SIG-M5 treated with dmso at 0.1 percent for 504 hours (cell line): ENCODE measurements at regions not wholly inside any gene's neighbourhood (a gene's known extent, or its start where the extent isn't known, plus 50 kb on each side); places are given as distances from the start of the nearest gene placed in this dataset.

ENCODE experiments used
- DNase-seq: peaks from one replicate; lab custom pipeline; 2025; ENCODE audit not compliant: unreplicated experiment; lab: John Stamatoyannopoulos, UW

GRCh38 chr1:227378871-227379554 is 60.7 kb upstream of the CDC42BPA start:
- no peak for DNase-seq

DNA sequence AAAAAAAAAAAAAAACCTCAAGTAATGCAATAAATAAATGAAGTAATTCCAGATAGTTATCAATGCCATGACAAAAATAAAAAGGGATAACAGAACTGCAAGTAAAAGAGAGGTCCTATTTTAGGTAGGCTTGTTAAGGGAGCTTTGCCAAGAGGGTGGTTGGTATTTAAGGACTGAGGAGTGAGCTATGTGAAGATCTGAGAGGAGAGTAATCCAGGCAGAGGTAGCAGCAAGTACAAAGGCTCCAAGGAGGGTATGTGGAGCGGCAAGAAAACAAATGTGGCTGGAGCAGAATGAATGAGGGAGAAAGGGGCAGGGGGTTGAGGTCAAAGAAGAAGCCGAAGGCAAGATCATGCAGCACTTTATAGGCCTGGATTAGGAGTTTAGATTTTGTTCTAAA is 59.9 kb upstream of the CDC42BPA start:
- no peak for DNase-seq

- no peak for DNase-seq
Observed at GRCh38 chr1:227374846-227375245, 56.6 kb upstream of the CDC42BPA start.

- no peak for DNase-seq
Observed at GRCh38 chr1:227372726-227373130, 54.4 kb upstream of the CDC42BPA start.

GRCh38 chr1:227370533-227371254 is 52.4 kb upstream of the CDC42BPA start:
- DNase-seq: no peak

DNA sequence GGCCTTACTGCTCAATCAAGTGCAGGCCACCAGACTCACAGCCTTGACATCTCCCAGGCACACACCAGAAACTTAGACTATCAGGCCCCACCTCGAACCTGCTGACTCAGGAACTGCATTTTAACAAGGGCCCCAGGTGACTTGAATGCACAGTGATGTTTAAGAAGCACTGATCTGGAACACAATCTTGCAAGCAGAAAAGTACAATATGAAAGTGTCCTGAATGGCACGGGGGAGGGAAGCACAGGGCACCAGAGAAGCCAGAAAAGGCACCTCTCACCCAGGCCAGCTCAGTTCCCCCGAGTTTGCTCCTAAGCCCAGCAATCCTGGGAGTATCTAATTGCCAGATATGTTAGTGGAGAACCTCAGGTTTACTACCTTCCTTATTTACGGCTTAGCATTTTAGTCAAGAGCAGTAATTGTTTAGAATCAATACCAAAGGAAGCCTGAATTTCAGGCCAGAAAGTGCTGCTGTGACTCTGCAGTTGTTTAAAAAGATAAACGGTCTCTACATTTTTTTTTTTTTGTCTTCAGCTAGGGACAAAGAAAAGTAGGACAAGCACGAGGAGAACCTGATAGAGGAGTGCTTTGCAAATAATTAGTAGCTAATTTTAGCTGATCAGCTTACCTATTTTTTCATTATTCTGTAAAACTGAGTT is 50.9 kb upstream of the CDC42BPA start:
- DNase-seq: no peak
